Liver (tissue), 3 donors: ENCODE measurements at regions not wholly inside any gene's neighbourhood (a gene's known extent, or its start where the extent isn't known, plus 50 kb on each side); places are given as distances from the start of the nearest gene placed in this dataset.

ENCODE experiments used
- ATF3 ChIP-seq: IDR thresholded peaks from 2 replicates; pipeline ENCODE4 v1.6.1; 2016; ENCODE audit warnings: antibody characterized with exemption
- CTCF ChIP-seq: fragments of 150-350 bp; IDR thresholded peaks from 2 replicates; pipeline ENCODE4 v1.5.1; 2017; ENCODE audit warnings: improper control_type of control experiment, low read depth, low read length; ENCODE audit not compliant: missing input control
- GABPA ChIP-seq, 2 donors: IDR thresholded peaks in 1 of 2; conservative IDR thresholded peaks in 1 of 2; 2 replicates each; pipeline ENCODE4 v1.6.1; 2016; ENCODE audit warnings: antibody characterized with exemption in 2 of 2, mild to moderate bottlenecking in 1 of 2, moderate library complexity in 1 of 2
- JUND ChIP-seq, 2 donors: IDR thresholded peaks; 2 replicates each; pipeline ENCODE4 v1.6.1; 2016; ENCODE audit warnings: antibody characterized with exemption in 2 of 2
- REST ChIP-seq: IDR thresholded peaks from 2 replicates; pipeline ENCODE4 v1.6.1; 2016; ENCODE audit warnings: antibody characterized with exemption, mild to moderate bottlenecking
- donor health status: healthy.
- donor health status: healthy.

- no peak for TF ChIP-seq REST
- no peak for TF ChIP-seq JUND (IDR thresholded peaks at IDR 0.05)
- no peak for TF ChIP-seq ATF3
- no peak for TF ChIP-seq CTCF
- no peak for TF ChIP-seq GABPA (IDR thresholded peaks at IDR 0.05 in 1 of 2, conservative IDR thresholded peaks at IDR 0.05 in 1 of 2)
Measured at GRCh38 chr4:124945422-124945821, 232.9 kb upstream of the ANKRD50 start.
